CD4-positive, CD25-positive, alpha-beta regulatory T cell (primary cell): ENCODE measurements at regions not wholly inside any gene's neighbourhood (a gene's known extent, or its start where the extent isn't known, plus 50 kb on each side); places are given as distances from the start of the nearest gene placed in this dataset.

Source experiments
- ATAC-seq, 2 donors: fragments of 150-1000 bp; cut with Tn5 transposase; one replicate each; pipeline ENCODE4 v1.10.0; 2021; ENCODE audit warnings: low read depth in 2 of 2, moderate number of reproducible peaks in 2 of 2, moderate library complexity in 1 of 2
- DNase-seq, 3 donors: peaks; one replicate each; pipeline versions ENCODE4 v3.0.0 to v3.0.0-alpha.2; 2012 to 2022; ENCODE audit warnings: mixed read lengths in 1 of 3
- H3K27ac ChIP-seq: one replicate; pipeline ENCODE4 v1.7.0; 2013; ENCODE audit warnings: mild to moderate bottlenecking, low read length; ENCODE audit not compliant: insufficient read depth, poor library complexity, severe bottlenecking
- H3K27me3 ChIP-seq: one replicate; pipeline ENCODE4 v1.7.0; 2013; ENCODE audit warnings: low read length; ENCODE audit not compliant: control insufficient read depth, insufficient read depth
- H3K36me3 ChIP-seq: one replicate; pipeline ENCODE4 v1.7.0; 2013; ENCODE audit warnings: mild to moderate bottlenecking, low read length, moderate library complexity; ENCODE audit not compliant: control insufficient read depth, insufficient read depth
- H3K4me1 ChIP-seq: 2 replicates; pipeline ENCODE4 v1.7.0; 2013; ENCODE audit warnings: mild to moderate bottlenecking, low read length; ENCODE audit not compliant: insufficient read depth, control insufficient read depth, poor library complexity, severe bottlenecking
- H3K4me3 ChIP-seq: one replicate; pipeline ENCODE4 v1.7.0; 2013; ENCODE audit warnings: low read depth, mild to moderate bottlenecking, low read length, moderate library complexity
- H3K9me3 ChIP-seq, 2 experiments: 1 replicate in 1 of 2; 2 replicates in 1 of 2; pipeline ENCODE4 v1.7.0; 2013; ENCODE audit warnings: low read length in 2 of 2, mild to moderate bottlenecking in 1 of 2, moderate library complexity in 1 of 2; ENCODE audit not compliant: control insufficient read depth in 2 of 2
- H3K27ac Mint-ChIP-seq, 3 donors: one replicate each; pipeline ENCODE4 v1.8.0; 2020 to 2022; ENCODE audit warnings: mild to moderate bottlenecking in 3 of 3, mixed read lengths in 3 of 3, moderate library complexity in 2 of 3
- H3K27me3 Mint-ChIP-seq: one replicate; pipeline ENCODE4 v1.8.0; 2022; ENCODE audit warnings: mild to moderate bottlenecking, mixed read lengths
- H3K36me3 Mint-ChIP-seq: one replicate; pipeline ENCODE4 v1.8.0; 2020; ENCODE audit warnings: mixed read lengths
- H3K4me1 Mint-ChIP-seq, 4 donors: one replicate each; pipeline ENCODE4 v1.8.0; 2020 to 2022; ENCODE audit warnings: mixed read lengths in 4 of 4, mild to moderate bottlenecking in 1 of 4
- H3K4me3 Mint-ChIP-seq, 4 donors: one replicate each; pipeline ENCODE4 v1.8.0; 2020 to 2022; ENCODE audit warnings: mild to moderate bottlenecking in 4 of 4, mixed read lengths in 4 of 4, moderate library complexity in 3 of 4
- H3K9me3 Mint-ChIP-seq, 7 donors: one replicate each; pipeline ENCODE4 v1.8.0; 2020 to 2022; ENCODE audit warnings: mixed read lengths in 7 of 7, mild to moderate bottlenecking in 3 of 7, moderate library complexity in 2 of 7

DNA sequence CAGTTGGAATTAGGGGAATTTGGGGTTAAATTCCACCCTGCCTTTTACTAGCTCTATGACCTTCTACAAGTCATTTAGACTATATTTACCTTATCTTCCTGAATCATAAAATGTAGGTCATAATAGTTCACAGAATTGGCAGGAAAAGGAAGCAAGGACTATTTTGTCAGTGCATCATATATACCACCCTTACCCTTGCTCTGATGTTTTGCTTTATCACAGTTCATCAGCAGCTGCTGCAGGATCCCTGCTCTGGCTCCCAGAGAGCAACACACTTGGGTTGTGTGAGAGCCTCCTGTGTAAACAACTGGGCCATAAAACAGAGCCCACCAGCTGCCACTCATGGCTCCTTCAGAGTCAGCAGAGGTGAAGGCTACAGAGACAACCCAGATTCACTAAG is 631.6 kb upstream of the CAMK1G start:
- DNase-seq (no peak), ATAC-seq (no peak)
- H3K27ac ChIP-seq: no peak overlapping the region
- H3K27me3 ChIP-seq: no peaks in the 10 kb centered on the region
- no peaks in the 10 kb centered on the region for H3K9me3 ChIP-seq
- Mint-ChIP-seq H3K9me3 (peaks cover 3 to 17% (median 5%) of the 10 kb centered on the region in 7 donors), H3K4me3 (no peak overlapping the region), H3K4me1 (no peaks in the 10 kb centered on the region), H3K36me3 (no peaks in the 10 kb centered on the region), H3K27me3 (peaks cover 4% of the 10 kb centered on the region), H3K27ac (no peak overlapping the region)
- no peaks in the 10 kb centered on the region for H3K36me3 ChIP-seq
- H3K4me1 ChIP-seq: no peaks in the 10 kb centered on the region
- H3K4me3 ChIP-seq: no peak overlapping the region

GRCh38 chr1:208962867-208963266 is 620.6 kb upstream of the CAMK1G start:
- no peaks in the 10 kb centered on the region for H3K27me3 Mint-ChIP-seq
- DNase-seq (no peak), ATAC-seq (no peak)
- H3K4me1 ChIP-seq: no peaks in the 10 kb centered on the region
- H3K4me3 ChIP-seq: no peak overlapping the region
- H3K9me3 Mint-ChIP-seq: peaks cover 3 to 16% (median 10%) of the 10 kb centered on the region in 7 donors
- H3K4me1 Mint-ChIP-seq: peaks cover 0 to 4% (median 0%) of the 10 kb centered on the region in 4 donors
- H3K36me3 ChIP-seq: no peaks in the 10 kb centered on the region
- peaks cover 0 to 8% of the 10 kb centered on the region in 2 experiments for H3K9me3 ChIP-seq
- no peak overlapping the region for H3K27ac ChIP-seq
- H3K36me3 Mint-ChIP-seq: no peaks in the 10 kb centered on the region
- no peaks in the 10 kb centered on the region for H3K27me3 ChIP-seq
- H3K27ac Mint-ChIP-seq: no peak overlapping the region
- H3K4me3 Mint-ChIP-seq: no peak overlapping the region

DNA sequence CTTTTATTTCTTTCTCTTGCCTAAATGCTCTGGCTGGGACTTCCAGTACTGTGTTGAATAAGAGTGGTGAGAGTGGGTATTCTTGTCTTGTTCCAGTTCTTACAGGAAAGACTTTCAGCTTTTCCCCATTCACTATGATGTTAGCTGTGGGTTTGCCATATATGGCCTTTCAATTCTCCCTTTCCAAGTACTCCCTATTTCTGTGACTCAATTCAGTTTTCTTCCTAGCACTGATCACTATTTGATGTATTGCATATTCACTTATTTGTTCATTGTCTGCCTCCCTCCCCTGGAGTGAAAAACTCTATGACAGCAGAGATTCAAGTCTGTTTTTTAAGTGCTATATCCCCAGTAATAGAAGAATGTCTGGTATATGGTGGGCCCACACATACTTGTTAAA is 618.2 kb upstream of the CAMK1G start:
- Histone ChIP-seq H3K4me3 (no peak overlapping the region), H3K27ac (no peak overlapping the region), H3K4me1 (no peaks in the 10 kb centered on the region), H3K9me3 (no peaks in the 10 kb centered on the region), H3K36me3 (no peaks in the 10 kb centered on the region), H3K27me3 (no peaks in the 10 kb centered on the region)
- Mint-ChIP-seq H3K4me1 (no peaks in the 10 kb centered on the region), H3K9me3 (peaks cover 0 to 12% (median 4%) of the 10 kb centered on the region in 7 donors), H3K36me3 (no peaks in the 10 kb centered on the region), H3K27ac (no peak overlapping the region), H3K27me3 (no peaks in the 10 kb centered on the region), H3K4me3 (no peak overlapping the region)
- DNase-seq (no peak), ATAC-seq (no peak)

- ATAC-seq (no peak), DNase-seq (no peak)
- H3K27me3 Mint-ChIP-seq: no peaks in the 10 kb centered on the region
- Histone ChIP-seq H3K4me3 (no peak overlapping the region), H3K27ac (no peak overlapping the region), H3K9me3 (no peaks in the 10 kb centered on the region), H3K4me1 (no peaks in the 10 kb centered on the region), H3K36me3 (no peaks in the 10 kb centered on the region), H3K27me3 (no peaks in the 10 kb centered on the region)
- H3K9me3 Mint-ChIP-seq: peaks cover 0 to 12% (median 0%) of the 10 kb centered on the region in 7 donors
- H3K27ac Mint-ChIP-seq: no peak overlapping the region
- H3K4me1 Mint-ChIP-seq: no peaks in the 10 kb centered on the region
- H3K4me3 Mint-ChIP-seq: no peak overlapping the region
- H3K36me3 Mint-ChIP-seq: no peaks in the 10 kb centered on the region
These were observed 616.2 kb upstream of the CAMK1G start for GRCh38 chr1:208967334-208967733.

- ATAC-seq: no peak
- H3K9me3 ChIP-seq: no peaks in the 10 kb centered on the region
- Mint-ChIP-seq H3K27me3 (no peaks in the 10 kb centered on the region), H3K27ac (no peak overlapping the region), H3K9me3 (peaks cover 0 to 8% (median 0%) of the 10 kb centered on the region in 7 donors), H3K4me1 (no peaks in the 10 kb centered on the region), H3K36me3 (no peaks in the 10 kb centered on the region), H3K4me3 (no peak overlapping the region)
- H3K27ac ChIP-seq: no peak overlapping the region
- H3K36me3 ChIP-seq: no peaks in the 10 kb centered on the region
- no peaks in the 10 kb centered on the region for H3K4me1 ChIP-seq
- no peaks in the 10 kb centered on the region for H3K27me3 ChIP-seq
- DNase-seq: no peak
- no peak overlapping the region for H3K4me3 ChIP-seq
These were observed 608.8 kb upstream of the CAMK1G start for GRCh38 chr1:208974717-208975116.

DNA sequence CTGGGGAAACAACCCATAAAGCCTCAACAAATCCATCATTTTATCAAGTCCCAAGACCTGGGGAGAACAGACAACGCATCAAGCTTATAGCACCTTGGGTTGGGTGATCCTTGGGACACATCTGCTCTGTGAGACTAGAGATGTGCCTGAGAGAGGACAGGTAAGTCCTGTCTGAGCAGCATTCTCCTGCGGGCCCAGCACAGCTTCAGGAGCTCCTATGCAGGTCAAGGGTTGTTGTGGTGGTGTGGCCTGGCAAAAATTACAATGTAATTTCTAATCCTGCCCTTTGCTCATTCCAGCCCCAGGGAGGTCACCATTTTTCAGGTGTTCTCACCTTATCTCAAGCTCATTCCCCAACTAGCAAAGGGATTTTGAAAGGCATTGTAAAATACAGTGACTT is 608.1 kb upstream of the CAMK1G start:
- no peak overlapping the region for H3K4me3 ChIP-seq
- no peaks in the 10 kb centered on the region for H3K4me1 Mint-ChIP-seq
- no peaks in the 10 kb centered on the region for H3K4me1 ChIP-seq
- H3K36me3 ChIP-seq: no peaks in the 10 kb centered on the region
- no peaks in the 10 kb centered on the region for H3K27me3 Mint-ChIP-seq
- no peaks in the 10 kb centered on the region for H3K9me3 ChIP-seq
- no peak overlapping the region for H3K4me3 Mint-ChIP-seq
- H3K27me3 ChIP-seq: no peaks in the 10 kb centered on the region
- ATAC-seq (no peak), DNase-seq (no peak)
- no peak overlapping the region for H3K27ac ChIP-seq
- H3K9me3 Mint-ChIP-seq: peaks cover 0 to 8% (median 0%) of the 10 kb centered on the region in 7 donors
- no peaks in the 10 kb centered on the region for H3K36me3 Mint-ChIP-seq
- no peak overlapping the region for H3K27ac Mint-ChIP-seq

DNA sequence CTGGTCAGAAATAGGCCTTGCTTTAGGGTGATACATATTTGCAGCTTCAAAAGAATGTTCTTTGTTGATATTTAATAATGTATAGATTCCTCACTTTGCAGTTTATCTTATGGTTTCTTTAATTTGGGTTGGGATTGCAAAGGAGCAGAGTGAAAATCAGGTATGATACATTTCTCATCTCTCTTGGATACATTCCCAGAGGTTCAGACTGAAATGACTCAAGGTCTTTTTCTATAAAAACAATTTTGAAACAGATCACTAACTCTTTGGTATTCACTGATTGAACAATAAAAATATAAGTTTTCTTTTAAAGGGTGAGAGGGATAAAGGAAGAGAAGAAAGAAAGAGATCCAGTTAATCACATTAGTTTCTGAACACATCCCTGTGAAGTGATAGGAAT is 606.5 kb upstream of the CAMK1G start:
- Mint-ChIP-seq H3K9me3 (peaks cover 0 to 6% (median 0%) of the 10 kb centered on the region in 7 donors), H3K4me1 (no peaks in the 10 kb centered on the region), H3K4me3 (no peak overlapping the region), H3K36me3 (no peaks in the 10 kb centered on the region), H3K27me3 (no peaks in the 10 kb centered on the region), H3K27ac (no peak overlapping the region)
- Histone ChIP-seq H3K36me3 (no peaks in the 10 kb centered on the region), H3K4me3 (no peak overlapping the region), H3K27ac (no peak overlapping the region), H3K4me1 (no peaks in the 10 kb centered on the region), H3K27me3 (no peaks in the 10 kb centered on the region), H3K9me3 (no peaks in the 10 kb centered on the region)
- ATAC-seq: no peak
- DNase-seq: no peak

- ATAC-seq (no peak), DNase-seq (no peak)
- Mint-ChIP-seq H3K4me3 (no peak overlapping the region), H3K27me3 (no peaks in the 10 kb centered on the region), H3K9me3 (peaks cover 0 to 6% (median 0%) of the 10 kb centered on the region in 7 donors), H3K4me1 (no peaks in the 10 kb centered on the region), H3K27ac (no peak overlapping the region), H3K36me3 (no peaks in the 10 kb centered on the region)
- H3K9me3 ChIP-seq: no peaks in the 10 kb centered on the region
- no peaks in the 10 kb centered on the region for H3K36me3 ChIP-seq
- H3K27ac ChIP-seq: no peak overlapping the region
- H3K4me3 ChIP-seq: no peak overlapping the region
- no peaks in the 10 kb centered on the region for H3K27me3 ChIP-seq
- H3K4me1 ChIP-seq: no peaks in the 10 kb centered on the region
These were observed 605.8 kb upstream of the CAMK1G start for GRCh38 chr1:208977638-208978256.
